ENCODE measurements at regions not wholly inside any gene's neighbourhood (a gene's known extent, or its start where the extent isn't known, plus 50 kb on each side); places are given as distances from the start of the nearest gene placed in this dataset.
"Not testable (repeated sequence)": the region's sequence is repeated elsewhere in the genome, so short reads cannot be mapped to it uniquely, and the experiment has no call there.

DNA sequence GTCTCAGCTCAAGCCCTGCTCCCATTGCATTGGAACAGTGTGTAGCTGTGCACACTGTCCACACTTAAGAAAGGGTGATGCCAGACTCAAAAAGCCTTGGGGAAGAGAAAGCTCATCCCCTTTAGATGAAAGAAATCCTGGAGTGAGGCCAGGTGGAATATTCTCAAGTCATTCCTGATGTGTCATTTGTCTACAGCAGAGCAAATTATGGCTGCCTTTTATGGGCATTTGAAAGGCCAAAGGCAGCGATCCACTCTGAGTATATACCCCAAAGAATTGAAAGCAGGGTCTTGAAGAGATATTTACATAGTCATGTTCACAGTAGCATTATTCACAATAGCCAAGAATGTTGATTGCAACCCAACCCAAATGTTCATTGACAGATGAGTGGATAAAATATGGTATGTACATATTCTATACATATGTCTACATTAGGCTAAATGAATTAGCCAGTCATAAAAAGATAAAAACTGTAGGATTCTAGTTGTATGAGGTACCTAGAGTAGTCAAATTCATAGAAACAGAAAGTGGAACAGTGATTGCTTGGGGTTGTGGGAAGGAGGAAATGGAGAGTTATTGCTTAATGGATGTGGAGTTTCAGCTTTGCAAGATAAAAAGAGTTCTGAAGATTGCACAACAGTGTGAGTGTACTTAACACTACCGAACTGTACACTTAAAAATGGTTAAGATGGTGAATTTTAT is 214.9 kb downstream of the KCNRG start:
- DNase-seq (ENCODE audit: low read depth), result no peak

GRCh38 chr13:50230662-50230978 is 215.4 kb downstream of the KCNRG start:
- DNase-seq (ENCODE audit: low read depth), result no peak

DNA sequence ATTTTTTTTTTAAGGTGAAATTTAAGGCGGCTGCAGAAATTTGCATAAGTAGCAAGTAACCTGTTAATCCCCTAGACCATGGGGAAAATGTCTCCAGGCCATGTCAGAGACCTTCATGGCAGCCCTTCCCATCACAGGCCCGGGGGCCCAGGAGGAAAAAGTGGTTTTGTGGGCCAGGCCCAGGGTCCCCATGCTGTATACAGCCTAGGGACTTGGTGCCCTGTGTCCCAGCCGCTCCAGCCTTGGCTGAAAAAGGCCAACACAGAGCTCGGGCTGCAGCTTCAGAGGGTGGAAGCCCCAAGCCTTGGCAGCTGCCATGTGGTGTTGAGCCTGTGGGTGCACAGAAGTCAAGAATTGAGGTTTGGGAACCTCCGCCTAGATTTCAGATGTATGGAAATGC is 218.3 kb downstream of the KCNRG start:
- not testable (repeated sequence) for DNase-seq (ENCODE audit: low read depth)

- DNase-seq (ENCODE audit: low read depth), result no peak
Observed at GRCh38 chr13:50235604-50236342, 220.5 kb downstream of the KCNRG start.

GRCh38 chr13:50236898-50237318 is 221.7 kb downstream of the KCNRG start:
- DNase-seq (ENCODE audit: low read depth), result no peak

DNA sequence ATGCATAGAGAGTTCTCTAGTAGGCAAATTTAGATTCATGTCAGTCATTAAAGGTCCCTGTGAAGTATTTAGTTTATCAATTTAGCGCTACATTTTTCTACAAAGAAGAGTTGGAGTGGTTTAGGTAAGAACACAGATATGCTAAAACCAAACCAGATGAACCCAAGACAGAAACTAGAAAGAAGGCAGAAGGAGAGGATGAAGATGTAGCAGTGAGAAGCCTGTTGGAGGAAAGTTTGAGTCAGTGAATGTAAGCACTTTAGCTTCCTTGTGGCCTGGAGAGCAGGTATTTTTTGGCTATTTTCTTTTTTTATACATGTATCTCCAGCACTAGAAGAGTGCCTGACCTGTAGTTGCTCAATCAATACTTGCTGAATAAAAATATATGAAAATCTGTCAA is 223.7 kb downstream of the KCNRG start:
- no peak for DNase-seq (ENCODE audit: low read depth)

- no peak for DNase-seq (ENCODE audit: low read depth)
Observed at GRCh38 chr13:50241479-50241878, 226.2 kb downstream of the KCNRG start.

DNA sequence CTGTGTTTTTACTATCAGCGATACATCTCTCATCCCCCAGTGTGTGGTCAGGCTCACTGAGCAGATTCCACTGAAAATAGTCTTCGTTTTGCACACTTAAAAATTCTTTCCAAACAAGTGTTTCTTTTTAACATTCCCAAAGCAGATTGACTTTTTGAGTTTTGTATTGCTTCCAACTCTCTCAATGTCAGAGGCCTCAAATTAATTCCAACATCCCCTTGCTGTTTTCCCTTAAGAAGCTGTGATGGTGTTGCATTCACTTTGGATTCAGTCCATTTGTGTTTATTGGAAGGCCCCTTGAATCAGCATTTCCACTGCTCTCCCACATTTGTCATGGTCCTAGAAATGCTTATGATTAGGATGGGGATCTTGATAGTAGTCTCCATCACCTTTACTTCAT is 228.7 kb downstream of the KCNRG start:
- no peak for DNase-seq (ENCODE audit: low read depth)

DNA sequence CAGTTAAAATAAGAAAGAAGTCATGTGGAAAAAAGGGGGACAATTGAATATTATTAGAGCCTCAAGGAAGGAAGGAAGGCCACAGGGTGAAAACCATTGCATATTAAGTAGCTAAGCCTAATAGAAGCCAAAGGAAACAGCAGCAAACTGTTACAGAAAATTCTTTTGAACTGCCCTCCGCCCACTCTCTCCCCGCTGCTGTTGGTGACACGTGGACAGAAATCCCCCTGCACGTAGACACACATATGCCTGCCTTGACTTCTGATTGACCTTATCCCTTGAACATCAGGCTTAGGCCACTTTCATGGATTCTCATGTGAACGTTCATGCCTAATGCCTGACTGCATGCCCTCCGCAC is 229.1 kb downstream of the KCNRG start:
- no peak for DNase-seq (ENCODE audit: low read depth)

DNA sequence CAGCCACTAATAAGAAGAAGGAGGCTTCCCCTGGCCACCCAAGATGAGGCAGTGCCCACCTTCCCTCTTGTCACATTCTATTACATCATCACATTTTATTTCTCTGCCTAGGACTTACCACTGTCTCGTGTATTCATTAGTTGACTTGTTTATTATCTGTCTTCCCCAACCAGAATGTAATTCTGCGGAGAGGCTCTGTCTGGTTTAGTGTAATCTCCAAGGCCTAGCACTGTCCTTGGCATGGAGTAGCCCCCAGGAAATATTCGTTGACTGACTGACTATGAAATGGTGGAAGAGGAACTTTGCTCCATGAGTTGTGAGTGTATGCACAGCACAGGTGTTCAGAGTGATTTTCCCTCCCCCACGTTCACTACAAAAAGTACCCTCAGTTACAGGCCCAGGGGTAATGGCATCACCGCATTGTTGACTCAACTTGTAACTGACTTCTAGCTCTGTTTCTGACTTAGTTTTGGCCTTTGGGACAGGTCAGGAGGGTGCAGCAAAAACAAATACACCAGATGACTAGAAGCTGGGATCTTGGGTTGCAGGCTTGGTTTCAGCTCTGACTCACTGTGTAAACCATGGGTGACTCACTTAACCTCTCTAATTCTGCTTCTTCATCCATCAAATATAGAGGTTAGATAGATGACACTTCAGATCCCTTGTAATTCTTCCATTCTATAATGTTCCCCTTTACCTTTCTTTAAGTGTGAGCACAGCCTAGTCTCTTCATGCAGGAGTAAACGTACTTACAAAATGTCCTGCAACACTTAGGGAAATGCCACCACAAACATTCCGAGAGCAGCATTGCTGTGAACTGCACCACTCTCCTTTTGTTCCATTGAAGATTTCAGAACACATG is 229.7 kb downstream of the KCNRG start:
- no peak for DNase-seq (ENCODE audit: low read depth)

- no peak for DNase-seq (ENCODE audit: low read depth)
Observed at GRCh38 chr13:50247223-50247622, 232.0 kb downstream of the KCNRG start.

GRCh38 chr13:50248516-50249143 is 233.4 kb downstream of the KCNRG start:
- DNase-seq (ENCODE audit: low read depth), result no peak

- DNase-seq (ENCODE audit: low read depth), result no peak
Observed at GRCh38 chr13:50249144-50249521, 233.9 kb downstream of the KCNRG start.

DNA sequence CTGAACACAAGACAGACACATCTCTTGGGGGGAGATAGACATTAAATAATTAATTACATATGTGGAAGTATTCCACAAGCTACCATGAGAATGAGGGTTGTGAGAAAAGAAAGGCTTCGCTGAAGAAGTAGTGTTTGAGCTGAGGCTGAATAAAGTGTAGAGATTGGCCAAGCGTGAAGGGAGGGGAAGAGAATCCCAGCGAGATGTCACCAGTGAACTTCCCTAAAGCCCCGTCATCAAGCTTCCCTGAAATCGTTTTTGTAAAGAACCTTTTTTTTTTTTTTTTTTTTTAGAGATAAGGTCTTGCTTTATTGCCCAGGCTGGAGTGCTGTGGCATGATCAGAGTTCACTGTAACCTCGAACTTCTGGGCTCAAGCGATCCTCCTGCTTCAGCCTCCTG is 235.2 kb downstream of the KCNRG start:
- no peak for DNase-seq (ENCODE audit: low read depth)

DNA sequence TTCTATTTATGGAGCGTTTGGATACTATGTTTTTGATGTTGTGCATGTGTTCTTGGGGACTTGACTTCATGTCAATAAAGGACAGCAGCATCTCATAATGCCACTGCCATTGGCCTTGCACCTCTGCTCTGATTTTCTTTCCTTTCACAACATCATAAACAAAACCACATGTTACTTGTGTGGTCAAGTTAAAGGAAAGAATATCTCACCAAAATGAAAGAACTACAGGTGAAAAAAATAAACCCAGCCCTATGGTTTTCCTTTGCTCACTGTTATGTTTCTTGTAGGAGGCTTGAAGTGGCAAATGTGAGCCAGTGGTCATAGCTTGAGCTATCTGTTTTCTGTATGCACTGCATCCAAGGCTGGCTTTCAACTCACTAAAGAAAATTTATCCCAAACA is 240.4 kb downstream of the KCNRG start:
- DNase-seq (ENCODE audit: low read depth), result no peak

GRCh38 chr13:50256536-50257321 is 241.5 kb downstream of the KCNRG start:
- DNase-seq (ENCODE audit: low read depth), result not testable (repeated sequence)

GRCh38 chr13:50257646-50258045 is 242.4 kb downstream of the KCNRG start:
- no peak for DNase-seq (ENCODE audit: low read depth)

- DNase-seq (ENCODE audit: low read depth), result no peak
Observed at GRCh38 chr13:50261130-50261901, 246.1 kb downstream of the KCNRG start.

DNA sequence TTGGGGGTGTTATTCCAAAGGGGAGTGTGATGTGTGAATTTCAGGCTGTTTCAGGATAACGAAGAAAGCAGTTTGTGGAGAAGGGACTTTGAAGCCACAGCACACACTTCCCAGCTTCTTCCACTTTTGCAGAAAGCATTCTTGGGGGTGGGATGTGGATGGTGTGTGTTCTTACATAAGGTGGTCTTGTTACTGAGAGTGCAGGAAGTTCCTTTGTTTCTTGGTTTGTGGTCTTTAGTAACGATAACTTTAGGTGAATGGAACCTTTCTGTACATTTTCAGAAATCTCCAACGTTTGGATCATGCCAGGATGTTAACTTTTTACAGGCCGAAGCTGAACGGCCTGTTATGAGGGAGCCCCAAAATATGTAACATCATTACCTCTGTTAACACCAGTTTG is 251.8 kb downstream of the KCNRG start:
- no peak for DNase-seq (ENCODE audit: low read depth)

- DNase-seq (ENCODE audit: low read depth), result no peak
Observed at GRCh38 chr13:50267917-50268316, 252.7 kb downstream of the KCNRG start.

- no peak for DNase-seq (ENCODE audit: low read depth)
Observed at GRCh38 chr13:50268500-50268899, 253.3 kb downstream of the KCNRG start.

Measured in T-helper 22 cell (primary cell).